Keratinocyte (primary cell): ENCODE measurements at regions not wholly inside any gene's neighbourhood (a gene's known extent, or its start where the extent isn't known, plus 50 kb on each side); places are given as distances from the start of the nearest gene placed in this dataset.
"Not testable (repeated sequence)": the region's sequence is repeated elsewhere in the genome, so short reads cannot be mapped to it uniquely, and the experiment has no call there.

Source experiments
- DNase-seq: peaks from one replicate; pipeline ENCODE4 v3.0.0-alpha.2; 2011; ENCODE audit warnings: low read depth, missing footprints, low spot score
- FAIRE-seq: peaks from 2 replicates; lab custom pipeline; 2011; peaks lifted over from hg19 to GRCh38; lab: Jason Lieb, UNC
- H2AFZ ChIP-seq: 2 replicates; pipeline ENCODE4 v1.6.0; 2012; ENCODE audit warnings: low read length, control low read depth, inconsistent platforms; ENCODE audit not compliant: control insufficient read depth
- H3K27ac ChIP-seq: 2 replicates; pipeline ENCODE4 v1.5.1; 2011; ENCODE audit warnings: low read length; ENCODE audit not compliant: control insufficient read depth, insufficient read depth
- H3K27me3 ChIP-seq: 3 replicates; pipeline ENCODE4 v1.6.0; 2011; ENCODE audit warnings: low read length; ENCODE audit not compliant: control insufficient read depth, insufficient read depth; ENCODE audit errors: extremely low read depth
- H3K36me3 ChIP-seq, 2 experiments: 2 replicates in 1 of 2; 3 replicates in 1 of 2; pipeline ENCODE4 v1.5.1; 2011; ENCODE audit warnings: low read length in 2 of 2, mild to moderate bottlenecking in 1 of 2; ENCODE audit not compliant: control insufficient read depth in 2 of 2, insufficient read depth in 2 of 2; ENCODE audit errors: extremely low read depth in 1 of 2
- H3K4me1 ChIP-seq: 3 replicates; pipeline ENCODE4 v1.5.1; 2011; ENCODE audit warnings: low read length; ENCODE audit not compliant: control insufficient read depth, insufficient read depth; ENCODE audit errors: extremely low read depth
- H3K4me2 ChIP-seq: 3 replicates; pipeline ENCODE4 v1.6.0; 2011; ENCODE audit warnings: low read depth, low read length; ENCODE audit not compliant: control insufficient read depth, insufficient read depth; ENCODE audit errors: extremely low read depth
- H3K4me3 ChIP-seq, 3 experiments: fragments of 200-600 bp in 1 of 3; sonication (generic) in 1 of 3; 2 replicates in 2 of 3; 3 replicates in 1 of 3; pipeline ENCODE4 v1.5.1; 2011 to 2016; ENCODE audit warnings: low read length in 3 of 3, mild to moderate bottlenecking in 3 of 3, control low read depth in 2 of 3, inconsistent platforms in 1 of 3, low read depth in 1 of 3, mixed read lengths in 1 of 3, mixed run types in 1 of 3, moderate library complexity in 1 of 3; ENCODE audit not compliant: control insufficient read depth in 2 of 3, insufficient read depth in 2 of 3; ENCODE audit errors: extremely low read depth in 1 of 3
- H3K79me2 ChIP-seq: 2 replicates; pipeline ENCODE4 v1.6.0; 2012; ENCODE audit warnings: low read length; ENCODE audit not compliant: control insufficient read depth, insufficient read depth
- H3K9ac ChIP-seq: 3 replicates; pipeline ENCODE4 v1.6.0; 2011; ENCODE audit warnings: low read length; ENCODE audit not compliant: control insufficient read depth, insufficient read depth; ENCODE audit errors: extremely low read depth
- H3K9me1 ChIP-seq: 3 replicates; pipeline ENCODE4 v1.6.0; 2011; ENCODE audit warnings: low read length; ENCODE audit not compliant: control insufficient read depth, insufficient read depth; ENCODE audit errors: extremely low read depth
- H3K9me3 ChIP-seq: 2 replicates; pipeline ENCODE4 v1.5.1; 2012; ENCODE audit warnings: low read depth, low read length; ENCODE audit not compliant: control insufficient read depth
- H4K20me1 ChIP-seq: 3 replicates; pipeline ENCODE4 v1.6.0; 2011; ENCODE audit warnings: low read length; ENCODE audit not compliant: control insufficient read depth, insufficient read depth; ENCODE audit errors: extremely low read depth
- EZH2 ChIP-seq: IDR thresholded peaks from one replicate; pipeline ENCODE4 v1.6.1; 2012; ENCODE audit warnings: inconsistent platforms, mild to moderate bottlenecking, low read length, moderate library complexity
- dilution Hi-C: fragments of 300-500 bp; cut with MboI; formaldehyde crosslinking; loops from one replicate; pipeline ENCODE4 v1.7.0; 2020; ENCODE audit warnings: low sequenced_read_pairs; ENCODE audit not compliant: extremely low pct_ligation_motif_present
- TF ChIP-seq, protein P1 (sequence below), 3 experiments: IDR thresholded peaks in 1 of 3; conservative IDR thresholded peaks in 1 of 3; optimal IDR thresholded peaks in 1 of 3; 2 replicates in 2 of 3; 3 replicates in 1 of 3; pipeline versions ENCODE3 to v1.5.1; 2011; ENCODE audit warnings: low read length in 3 of 3, mild to moderate bottlenecking in 3 of 3, moderate library complexity in 2 of 3, control low read depth in 1 of 3, inconsistent platforms in 1 of 3; ENCODE audit not compliant: insufficient read depth in 2 of 3; ENCODE audit errors: extremely low read depth in 1 of 3

DNA sequence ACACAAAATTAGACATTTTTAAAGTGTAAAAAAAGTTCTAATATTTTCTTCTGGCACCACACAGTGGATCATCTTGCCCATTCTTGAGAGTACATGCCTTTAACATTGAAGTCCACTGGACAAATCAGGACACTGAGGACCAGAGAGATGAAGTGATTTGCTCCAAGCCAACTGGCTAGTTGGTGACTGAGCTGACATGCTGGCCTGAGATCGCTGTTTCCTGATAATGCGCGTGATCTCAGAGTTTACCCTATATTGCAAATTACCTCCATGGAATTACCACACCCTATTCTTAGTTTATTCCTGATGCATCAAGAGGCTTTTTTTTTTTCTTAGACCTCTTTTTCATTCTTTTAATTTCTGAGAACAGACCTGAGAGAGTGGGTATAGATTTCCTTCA is 432.8 kb downstream of the CD83 start:
- Histone ChIP-seq H4K20me1 (no peaks in the 10 kb centered on the region), H3K36me3 (no peaks in the 10 kb centered on the region), H3K27ac (no peak overlapping the region), H3K9ac (no peak overlapping the region), H3K9me3 (no peaks in the 10 kb centered on the region), H2AFZ (no peak overlapping the region), H3K4me2 (no peak overlapping the region), H3K79me2 (no peaks in the 10 kb centered on the region), H3K9me1 (no peaks in the 10 kb centered on the region), H3K4me1 (no peaks in the 10 kb centered on the region), H3K4me3 (no peak overlapping the region), H3K27me3 (no peaks in the 10 kb centered on the region)
- FAIRE-seq (no peak), DNase-seq (no peak)
- dilution Hi-C loops = no loop called here
- no peak for TF ChIP-seq EZH2
- TF ChIP-seq, protein P1, sequence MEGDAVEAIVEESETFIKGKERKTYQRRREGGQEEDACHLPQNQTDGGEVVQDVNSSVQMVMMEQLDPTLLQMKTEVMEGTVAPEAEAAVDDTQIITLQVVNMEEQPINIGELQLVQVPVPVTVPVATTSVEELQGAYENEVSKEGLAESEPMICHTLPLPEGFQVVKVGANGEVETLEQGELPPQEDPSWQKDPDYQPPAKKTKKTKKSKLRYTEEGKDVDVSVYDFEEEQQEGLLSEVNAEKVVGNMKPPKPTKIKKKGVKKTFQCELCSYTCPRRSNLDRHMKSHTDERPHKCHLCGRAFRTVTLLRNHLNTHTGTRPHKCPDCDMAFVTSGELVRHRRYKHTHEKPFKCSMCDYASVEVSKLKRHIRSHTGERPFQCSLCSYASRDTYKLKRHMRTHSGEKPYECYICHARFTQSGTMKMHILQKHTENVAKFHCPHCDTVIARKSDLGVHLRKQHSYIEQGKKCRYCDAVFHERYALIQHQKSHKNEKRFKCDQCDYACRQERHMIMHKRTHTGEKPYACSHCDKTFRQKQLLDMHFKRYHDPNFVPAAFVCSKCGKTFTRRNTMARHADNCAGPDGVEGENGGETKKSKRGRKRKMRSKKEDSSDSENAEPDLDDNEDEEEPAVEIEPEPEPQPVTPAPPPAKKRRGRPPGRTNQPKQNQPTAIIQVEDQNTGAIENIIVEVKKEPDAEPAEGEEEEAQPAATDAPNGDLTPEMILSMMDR (optimal IDR thresholded peaks at IDR 0.05 in 1 of 3, IDR thresholded peaks at IDR 0.05 in 1 of 3, conservative IDR thresholded peaks at IDR 0.05 in 1 of 3; ENCODE audit: extremely low read depth in 1 of 3, insufficient read depth in 2 of 3, low read length in 3 of 3) = no peak

DNA sequence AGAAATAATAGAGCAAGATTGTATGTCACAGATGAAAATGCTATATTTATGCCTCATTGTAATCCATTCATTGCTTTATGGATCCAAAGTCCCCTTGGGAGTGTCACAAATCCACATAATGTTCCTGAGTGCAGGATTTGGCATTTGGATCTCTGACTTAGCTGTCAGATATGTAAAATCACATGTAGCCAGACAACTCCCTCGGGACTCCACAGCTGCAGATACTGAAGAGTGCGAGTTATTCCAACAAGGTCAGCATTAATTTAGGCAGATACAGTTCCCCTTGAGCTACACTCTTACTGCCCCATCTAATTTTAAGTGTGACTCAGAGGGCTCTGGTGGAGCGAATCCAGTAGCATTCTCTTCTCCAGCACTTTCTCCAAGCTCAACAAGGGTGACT is 433.2 kb downstream of the CD83 start:
- no peaks in the 10 kb centered on the region for H3K36me3 ChIP-seq
- no peak overlapping the region for H3K4me2 ChIP-seq
- H3K27me3 ChIP-seq = no peaks in the 10 kb centered on the region
- H3K79me2 ChIP-seq = no peaks in the 10 kb centered on the region
- H4K20me1 ChIP-seq = no peaks in the 10 kb centered on the region
- no peak overlapping the region for H2AFZ ChIP-seq
- no peak overlapping the region for H3K9ac ChIP-seq
- DNase-seq = no peak
- no peaks in the 10 kb centered on the region for H3K9me1 ChIP-seq
- H3K4me3 ChIP-seq = no peak overlapping the region
- FAIRE-seq = no peak
- TF ChIP-seq, protein P1 (optimal IDR thresholded peaks at IDR 0.05 in 1 of 3, IDR thresholded peaks at IDR 0.05 in 1 of 3, conservative IDR thresholded peaks at IDR 0.05 in 1 of 3; ENCODE audit: extremely low read depth in 1 of 3, insufficient read depth in 2 of 3, low read length in 3 of 3) = no peak
- no peak for TF ChIP-seq EZH2
- no peaks in the 10 kb centered on the region for H3K4me1 ChIP-seq
- dilution Hi-C loops = no loop called here
- no peaks in the 10 kb centered on the region for H3K9me3 ChIP-seq
- no peak overlapping the region for H3K27ac ChIP-seq

DNA sequence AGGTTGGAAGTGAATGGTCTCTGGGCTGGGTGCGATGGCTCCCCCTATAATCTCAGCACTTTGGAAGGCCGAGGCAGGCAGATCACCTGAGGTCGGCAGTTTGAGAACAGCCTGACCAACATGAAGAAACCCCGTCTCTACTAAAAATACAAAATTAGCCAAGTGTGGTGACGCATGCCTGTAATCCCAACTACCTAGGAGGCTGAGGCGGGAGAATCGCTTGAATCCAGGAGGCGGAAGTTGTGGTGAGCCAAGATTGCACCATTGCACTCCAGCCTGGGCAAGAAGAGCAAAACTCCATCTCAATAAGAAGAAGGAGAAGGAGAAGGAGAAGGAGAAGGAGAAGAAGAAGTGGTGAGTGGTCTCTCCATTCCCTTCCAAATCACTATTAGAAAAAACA is 434.0 kb downstream of the CD83 start:
- H3K9me3 ChIP-seq, FAIRE-seq, H3K9ac ChIP-seq, H3K4me1 ChIP-seq, H3K36me3 ChIP-seq, H3K27ac ChIP-seq, H3K27me3 ChIP-seq, H3K4me2 ChIP-seq, H2AFZ ChIP-seq, H4K20me1 ChIP-seq, H3K79me2 ChIP-seq, H3K4me3 ChIP-seq, DNase-seq, H3K9me1 ChIP-seq, dilution Hi-C loops: not testable (repeated sequence)
